Ascending aorta (tissue), 2 donors: ENCODE measurements at regions not wholly inside any gene's neighbourhood (a gene's known extent, or its start where the extent isn't known, plus 50 kb on each side); places are given as distances from the start of the nearest gene placed in this dataset.
"Not testable (repeated sequence)": the region's sequence is repeated elsewhere in the genome, so short reads cannot be mapped to it uniquely, and the experiment has no call there.

Source experiments
- DNase-seq, 2 donors: peaks; one replicate each; pipeline ENCODE4 v3.0.0-alpha.2; 2019; ENCODE audit warnings: low spot score in 2 of 2
- H3K27ac ChIP-seq, 2 donors: fragments of 200-600 bp; sonication (generic); one replicate each; pipeline ENCODE4 v1.5.1; 2016 to 2017; ENCODE audit warnings: mild to moderate bottlenecking in 1 of 2
- H3K27me3 ChIP-seq: fragments of 200-600 bp; sonication (generic); one replicate; pipeline ENCODE4 v1.5.1; 2017
- H3K36me3 ChIP-seq, 2 donors: fragments of 200-600 bp; sonication (generic); one replicate each; pipeline ENCODE4 v1.5.1; 2016
- H3K4me1 ChIP-seq, 2 donors: fragments of 200-600 bp; sonication (generic); one replicate each; pipeline ENCODE4 v1.5.1; 2016 to 2017; ENCODE audit warnings: mild to moderate bottlenecking in 1 of 2
- H3K4me3 ChIP-seq, 2 donors: fragments of 200-600 bp; sonication (generic); one replicate each; pipeline ENCODE4 v1.5.1; 2016 to 2017; ENCODE audit warnings: mild to moderate bottlenecking in 1 of 2
- H3K9me3 ChIP-seq, 2 donors: fragments of 200-600 bp; sonication (generic); one replicate each; pipeline ENCODE4 v1.5.1; 2016
- intact Hi-C: fragments of 100-400 bp; cut with DNase I; formaldehyde crosslinking; loops from one replicate; pipeline ENCODE4 v1.15.1; 2023
- TF ChIP-seq, protein P1 (sequence below), 3 experiments: fragments of 200-600 bp in 2 of 3; fragments of 450-650 bp in 1 of 3; sonication (generic) in 2 of 3; IDR thresholded peaks; one replicate each; pipeline ENCODE4 v1.5.1; 2016 to 2019; ENCODE audit warnings: antibody characterized with exemption in 3 of 3, mild to moderate bottlenecking in 1 of 3, moderate library complexity in 1 of 3

DNA sequence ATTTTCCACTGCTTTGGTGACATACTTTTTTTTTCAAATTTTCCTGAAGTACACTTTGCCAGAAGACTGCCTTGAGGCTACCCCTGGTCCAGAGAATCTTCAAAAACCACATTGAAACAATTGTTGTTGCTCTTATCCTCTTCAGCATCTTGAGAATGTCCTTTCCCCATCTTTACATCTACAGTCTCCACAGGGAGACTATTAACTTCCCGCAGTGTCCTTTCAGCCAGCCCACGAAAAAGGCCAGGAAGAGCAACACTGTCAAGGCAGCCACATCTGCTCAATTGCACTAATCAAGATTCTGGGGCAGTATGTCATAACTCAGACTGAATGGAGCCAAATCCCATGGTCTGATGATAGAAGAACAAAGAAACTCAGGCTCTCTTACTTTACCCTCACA, 148.3 kb downstream of the ENC1 start:
- Histone ChIP-seq H3K4me1 (no peaks in the 10 kb centered on the region), H3K36me3 (no peaks in the 10 kb centered on the region)

DNA sequence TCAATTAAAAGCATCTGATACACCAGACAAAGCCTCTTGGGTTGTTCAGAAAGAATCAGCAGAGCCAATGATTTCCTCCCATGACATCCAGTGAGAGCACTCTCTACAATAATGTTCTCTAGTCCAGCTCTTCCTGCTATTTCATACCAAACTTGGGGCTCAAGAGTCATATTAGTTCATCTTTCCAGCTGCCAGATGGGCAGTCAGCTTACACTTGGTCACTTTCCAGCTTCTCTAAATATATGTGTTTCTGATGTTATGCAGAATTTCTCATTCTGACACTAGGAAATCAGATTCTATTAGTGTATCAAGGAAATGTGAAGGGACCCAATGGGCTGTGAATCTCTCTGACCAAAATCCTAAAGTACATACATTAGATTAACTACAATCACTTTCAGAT, 148.9 kb downstream of the ENC1 start:
- DNase-seq, result no peak
- intact Hi-C loops, result no loop called here

More for the DNA sequence above, 148.3 kb downstream of the ENC1 start:
- TF ChIP-seq, protein P1, sequence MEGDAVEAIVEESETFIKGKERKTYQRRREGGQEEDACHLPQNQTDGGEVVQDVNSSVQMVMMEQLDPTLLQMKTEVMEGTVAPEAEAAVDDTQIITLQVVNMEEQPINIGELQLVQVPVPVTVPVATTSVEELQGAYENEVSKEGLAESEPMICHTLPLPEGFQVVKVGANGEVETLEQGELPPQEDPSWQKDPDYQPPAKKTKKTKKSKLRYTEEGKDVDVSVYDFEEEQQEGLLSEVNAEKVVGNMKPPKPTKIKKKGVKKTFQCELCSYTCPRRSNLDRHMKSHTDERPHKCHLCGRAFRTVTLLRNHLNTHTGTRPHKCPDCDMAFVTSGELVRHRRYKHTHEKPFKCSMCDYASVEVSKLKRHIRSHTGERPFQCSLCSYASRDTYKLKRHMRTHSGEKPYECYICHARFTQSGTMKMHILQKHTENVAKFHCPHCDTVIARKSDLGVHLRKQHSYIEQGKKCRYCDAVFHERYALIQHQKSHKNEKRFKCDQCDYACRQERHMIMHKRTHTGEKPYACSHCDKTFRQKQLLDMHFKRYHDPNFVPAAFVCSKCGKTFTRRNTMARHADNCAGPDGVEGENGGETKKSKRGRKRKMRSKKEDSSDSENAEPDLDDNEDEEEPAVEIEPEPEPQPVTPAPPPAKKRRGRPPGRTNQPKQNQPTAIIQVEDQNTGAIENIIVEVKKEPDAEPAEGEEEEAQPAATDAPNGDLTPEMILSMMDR (IDR thresholded peaks at IDR 0.05), result no peak
- Histone ChIP-seq H3K27me3 (no peaks in the 10 kb centered on the region), H3K9me3 (no peaks in the 10 kb centered on the region), H3K27ac (no peak overlapping the region), H3K4me3 (no peak overlapping the region)
- intact Hi-C loops, result no loop called here
- no peak for DNase-seq

DNA sequence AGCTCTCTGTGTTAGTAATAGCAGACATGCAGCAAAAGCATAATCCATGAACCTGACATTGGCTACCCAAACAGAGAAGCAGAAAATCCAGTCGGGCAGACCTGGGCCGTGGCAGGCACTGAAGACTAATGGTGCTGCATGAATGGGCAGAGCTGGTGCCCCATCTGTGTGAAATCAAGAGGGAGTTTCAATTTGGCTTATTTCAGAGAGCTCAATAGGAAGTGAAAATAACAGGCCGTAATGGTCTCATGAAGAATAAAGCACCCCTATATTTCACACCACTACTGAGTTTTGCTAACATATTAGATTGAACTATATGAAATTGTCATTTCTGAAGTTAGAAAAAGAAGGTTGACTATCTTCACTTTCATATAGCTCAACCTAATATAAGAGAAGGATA, 149.7 kb downstream of the ENC1 start:
- Histone ChIP-seq H3K27ac (no peak overlapping the region), H3K4me1 (no peaks in the 10 kb centered on the region), H3K36me3 (no peaks in the 10 kb centered on the region), H3K4me3 (no peak overlapping the region), H3K9me3 (no peaks in the 10 kb centered on the region), H3K27me3 (no peaks in the 10 kb centered on the region)
- intact Hi-C loops, result no loop called here
- no peak for DNase-seq
- TF ChIP-seq, protein P1 (IDR thresholded peaks at IDR 0.05), result no peak

More for the DNA sequence above, 148.9 kb downstream of the ENC1 start:
- H3K9me3 ChIP-seq, result no peaks in the 10 kb centered on the region
- no peaks in the 10 kb centered on the region for H3K27me3 ChIP-seq
- H3K36me3 ChIP-seq, result no peaks in the 10 kb centered on the region
- TF ChIP-seq, protein P1 (IDR thresholded peaks at IDR 0.05), result no peak
- no peak overlapping the region for H3K4me3 ChIP-seq
- no peak overlapping the region for H3K27ac ChIP-seq
- H3K4me1 ChIP-seq, result no peaks in the 10 kb centered on the region

DNA sequence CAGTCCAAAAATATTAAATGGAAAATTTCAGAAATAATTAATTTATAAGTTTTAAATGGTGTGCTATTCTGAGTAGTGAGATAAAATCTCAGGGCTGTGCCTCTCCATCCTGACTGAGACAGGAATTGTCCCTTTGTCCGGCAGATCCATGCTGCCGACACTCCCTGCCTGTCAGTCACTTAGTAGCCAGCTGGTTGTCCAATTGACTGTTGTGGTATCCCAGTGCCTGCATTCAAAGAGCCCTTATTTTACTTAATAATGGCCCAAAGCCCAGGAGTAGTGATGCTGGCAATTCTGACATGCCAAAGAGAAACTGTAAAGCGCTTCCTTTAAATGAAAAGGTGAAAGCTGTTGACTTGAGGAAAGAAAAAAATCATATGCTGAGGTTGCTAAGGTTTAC, 157.5 kb downstream of the ENC1 start:
- DNase-seq, result no peak
- intact Hi-C loops, result no loop called here
- no peak overlapping the region for H3K4me3 ChIP-seq
- H3K4me1 ChIP-seq, result no peaks in the 10 kb centered on the region
- H3K9me3 ChIP-seq, result no peaks in the 10 kb centered on the region
- H3K27me3 ChIP-seq, result no peaks in the 10 kb centered on the region
- TF ChIP-seq, protein P1 (IDR thresholded peaks at IDR 0.05), result no peak
- H3K27ac ChIP-seq, result no peak overlapping the region
- no peaks in the 10 kb centered on the region for H3K36me3 ChIP-seq

DNA sequence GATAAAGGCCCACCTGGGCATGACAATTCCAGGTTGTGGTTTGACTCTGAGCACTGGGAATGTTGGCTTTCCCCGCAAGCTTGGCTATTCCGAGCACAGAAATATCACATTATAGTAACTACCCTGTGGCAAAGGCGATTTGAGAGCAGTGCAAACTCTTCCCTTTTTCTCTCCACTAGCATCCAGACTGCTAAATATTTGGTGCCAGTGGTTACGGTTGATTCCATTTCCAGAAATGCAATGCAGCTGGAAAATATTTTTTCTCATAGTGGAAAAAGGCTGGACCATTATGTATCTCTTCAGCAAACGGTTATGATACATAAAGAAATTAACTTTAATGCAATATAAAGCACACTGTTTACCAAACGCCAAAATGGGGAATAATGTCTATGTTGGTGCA, 158.0 kb downstream of the ENC1 start:
- H3K27me3 ChIP-seq, result no peaks in the 10 kb centered on the region
- H3K27ac ChIP-seq, result no peak overlapping the region
- intact Hi-C loops, result no loop called here
- TF ChIP-seq, protein P1 (IDR thresholded peaks at IDR 0.05), result no peak
- no peaks in the 10 kb centered on the region for H3K36me3 ChIP-seq
- DNase-seq, result no peak
- H3K4me1 ChIP-seq, result no peaks in the 10 kb centered on the region
- H3K4me3 ChIP-seq, result no peak overlapping the region
- no peaks in the 10 kb centered on the region for H3K9me3 ChIP-seq

DNA sequence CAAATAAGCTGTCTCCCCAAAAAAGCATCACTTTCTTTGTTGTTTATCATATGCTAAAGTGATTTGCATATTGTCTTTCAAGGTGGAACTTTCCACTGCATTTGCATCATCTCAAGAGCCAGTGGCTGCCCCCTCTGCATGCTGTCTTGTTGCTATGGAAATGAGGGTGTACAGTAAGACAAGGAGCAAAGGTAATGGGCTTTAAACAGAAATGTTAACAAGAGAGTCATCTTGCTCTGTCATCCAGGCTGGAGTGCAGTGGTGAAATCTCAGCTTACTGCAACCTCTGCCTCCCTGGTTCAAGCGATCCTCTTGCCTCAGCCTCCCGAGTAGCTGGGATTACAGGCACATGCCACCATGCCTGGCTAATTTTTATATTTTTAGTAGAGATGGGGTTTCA, 159.2 kb downstream of the ENC1 start:
- intact Hi-C loops, H3K4me1 ChIP-seq, DNase-seq, H3K9me3 ChIP-seq, H3K36me3 ChIP-seq, H3K27ac ChIP-seq, H3K4me3 ChIP-seq, H3K27me3 ChIP-seq: not testable (repeated sequence)
